ENCODE measurements at regions not wholly inside any gene's neighbourhood (a gene's known extent, or its start where the extent isn't known, plus 50 kb on each side); places are given as distances from the start of the nearest gene placed in this dataset.

GRCh38 chr9:129343424-129344375 lies 165.6 kb upstream of the IER5L start:
- DNase-seq (ENCODE audit: low read depth in 2 of 2): no peak

- no peak for DNase-seq (ENCODE audit: low read depth in 2 of 2)
These were observed 164.7 kb upstream of the IER5L start for GRCh38 chr9:129342591-129343423.

GRCh38 chr9:129341987-129342348 lies 163.9 kb upstream of the IER5L start:
- no peak for DNase-seq (ENCODE audit: low read depth in 2 of 2)

- no peak for DNase-seq (ENCODE audit: low read depth in 2 of 2)
These were observed 163.3 kb upstream of the IER5L start for GRCh38 chr9:129341171-129341986.

- no peak for DNase-seq (ENCODE audit: low read depth in 2 of 2)
These were observed 162.5 kb upstream of the IER5L start for GRCh38 chr9:129340427-129341170.

- no peak for DNase-seq (ENCODE audit: low read depth in 2 of 2)
These were observed 161.6 kb upstream of the IER5L start for GRCh38 chr9:129339539-129340157.

GRCh38 chr9:129338724-129339430 lies 160.8 kb upstream of the IER5L start:
- DNase-seq (ENCODE audit: low read depth in 2 of 2): no peak

GRCh38 chr9:129337336-129338140 lies 159.5 kb upstream of the IER5L start:
- no peak for DNase-seq (ENCODE audit: low read depth in 2 of 2)

GRCh38 chr9:129336601-129337331 lies 158.7 kb upstream of the IER5L start:
- DNase-seq (ENCODE audit: low read depth in 2 of 2): no peak

GRCh38 chr9:129336130-129336528 lies 158.1 kb upstream of the IER5L start:
- DNase-seq (ENCODE audit: low read depth in 2 of 2): no peak

GRCh38 chr9:129335464-129336129 lies 157.5 kb upstream of the IER5L start:
- no peak for DNase-seq (ENCODE audit: low read depth in 2 of 2)

- DNase-seq (ENCODE audit: low read depth in 2 of 2): no peak
These were observed 156.3 kb upstream of the IER5L start for GRCh38 chr9:129334105-129334935.

GRCh38 chr9:129333617-129334104 lies 155.6 kb upstream of the IER5L start:
- no peak for DNase-seq (ENCODE audit: low read depth in 2 of 2)

- DNase-seq (ENCODE audit: low read depth in 2 of 2): no peak
These were observed 154.5 kb upstream of the IER5L start for GRCh38 chr9:129332581-129332980.

GRCh38 chr9:129331772-129332500 lies 153.9 kb upstream of the IER5L start:
- DNase-seq (ENCODE audit: low read depth in 2 of 2): no peak

GRCh38 chr9:129331493-129331765 lies 153.4 kb upstream of the IER5L start:
- no peak for DNase-seq (ENCODE audit: low read depth in 2 of 2)
